SH-SY5Y (cell line): ENCODE measurements at regions not wholly inside any gene's neighbourhood (a gene's known extent, or its start where the extent isn't known, plus 50 kb on each side); places are given as distances from the start of the nearest gene placed in this dataset.

Source experiments
- GATA2 ChIP-seq: IDR thresholded peaks from 2 replicates; pipeline ENCODE4 v1.6.1; 2011; ENCODE audit warnings: mild to moderate bottlenecking, low read depth, low read length
- GATA3 ChIP-seq: IDR thresholded peaks from 2 replicates; pipeline ENCODE4 v1.6.1; 2011; ENCODE audit warnings: low read depth, mild to moderate bottlenecking, low read length, moderate library complexity

DNA sequence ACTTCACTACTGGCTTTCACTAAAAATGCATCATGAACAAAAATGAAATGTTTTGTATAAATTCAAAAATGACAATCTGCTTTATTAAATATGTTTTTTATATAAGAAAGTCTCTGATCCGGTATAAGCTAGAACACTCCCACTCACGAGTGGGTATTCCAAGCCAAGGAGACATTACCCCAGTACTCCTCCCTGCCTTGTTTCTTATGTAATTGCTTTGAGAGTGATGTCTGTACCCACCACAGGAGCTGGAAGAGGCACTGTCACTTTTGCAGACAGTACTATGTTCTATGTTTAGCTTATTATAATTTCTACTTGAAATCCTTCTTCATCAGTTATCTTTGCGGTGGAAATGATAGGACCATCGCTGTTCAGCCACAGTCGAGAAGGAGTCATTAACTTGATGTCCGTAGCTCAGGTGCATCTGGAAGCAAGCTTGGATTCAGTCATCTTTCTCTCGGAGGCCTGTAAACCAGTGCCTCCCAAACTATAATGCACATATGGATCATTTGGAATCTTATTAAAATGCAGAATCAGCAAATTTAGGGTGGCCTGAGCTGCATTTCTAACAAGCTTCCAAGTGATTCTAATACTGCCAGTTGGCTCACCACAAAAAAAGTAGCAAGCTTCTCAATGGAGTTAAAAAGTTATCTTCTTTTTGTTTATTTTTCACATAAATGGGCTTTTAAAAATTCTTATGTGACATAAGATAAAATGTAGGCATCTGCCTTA is 396.4 kb downstream of the GRIA2 start:
- TF ChIP-seq GATA2 = no peak
- TF ChIP-seq GATA3 = no peak
